Upper lobe of left lung (tissue), 6 donors: ENCODE measurements at regions not wholly inside any gene's neighbourhood (a gene's known extent, or its start where the extent isn't known, plus 50 kb on each side); places are given as distances from the start of the nearest gene placed in this dataset.

Experiments used
- ATAC-seq, 2 donors: fragments of 200-7000 bp; cut with Tn5 transposase; one replicate each; pipeline ENCODE4 v1.9.1; 2022; ENCODE audit warnings: mild to moderate bottlenecking in 2 of 2, moderate library complexity in 2 of 2; ENCODE audit not compliant: low FRiP score in 2 of 2
- DNase-seq, 2 donors: peaks; one replicate each; pipeline ENCODE4 v3.0.0-alpha.2; 2019 to 2020
- H3K27ac ChIP-seq, 4 donors: fragments of 200-600 bp; sonication (generic); one replicate each; pipeline ENCODE4 v1.5.1; 2016 to 2019
- H3K27me3 ChIP-seq, 4 donors: fragments of 200-600 bp; sonication (generic); one replicate each; pipeline ENCODE4 v1.5.1; 2017 to 2019
- H3K36me3 ChIP-seq, 4 donors: fragments of 200-600 bp; sonication (generic); one replicate each; pipeline ENCODE4 v1.5.1; 2016 to 2019
- H3K4me1 ChIP-seq, 4 donors: fragments of 200-600 bp; sonication (generic); one replicate each; pipeline ENCODE4 v1.5.1; 2018 to 2019
- H3K4me3 ChIP-seq, 4 donors: fragments of 200-600 bp; sonication (generic); one replicate each; pipeline ENCODE4 v1.5.1; 2017 to 2019; ENCODE audit warnings: mild to moderate bottlenecking in 2 of 4, moderate library complexity in 1 of 4
- H3K9me3 ChIP-seq, 4 donors: fragments of 200-600 bp; sonication (generic); one replicate each; pipeline ENCODE4 v1.5.1; 2018 to 2019
- CTCF ChIP-seq, 6 experiments: fragments of 450-650 bp in 4 of 6; fragments of 200-600 bp in 2 of 6; sonication (generic) in 2 of 6; IDR thresholded peaks; one replicate each; pipeline ENCODE4 v1.5.1; 2016 to 2019; ENCODE audit warnings: antibody characterized with exemption in 6 of 6
- EP300 ChIP-seq, 4 donors: sonication (generic); formaldehyde crosslinking; IDR thresholded peaks; one replicate each; pipeline ENCODE4 v1.5.1; 2017; ENCODE audit warnings: antibody characterized with exemption in 4 of 4, control low read depth in 2 of 4
- POLR2A ChIP-seq, 4 donors: fragments of 450-650 bp; IDR thresholded peaks; one replicate each; pipeline ENCODE4 v1.5.1; 2016 to 2017; ENCODE audit warnings: antibody characterized with exemption in 4 of 4, mild to moderate bottlenecking in 2 of 4
- POLR2AphosphoS5 ChIP-seq, 2 donors: sonication (generic); formaldehyde crosslinking; IDR thresholded peaks; one replicate each; pipeline ENCODE4 v1.5.1; 2017; ENCODE audit warnings: antibody characterized with exemption in 2 of 2
- WGBS, 2 donors: methylation state at CpG; one replicate each; pipeline ENCODE4 v1.1.5; 2017 to 2018; 5-methylcytosine and 5-hydroxymethylcytosine counted together
- donor health status: DM: no; HTN: no; CAD: no; lungs with moderate emphysema.
- donor health status: DM: no; HTN: yes; CAD: no; lungs with severe emphysema.

- H3K27ac ChIP-seq, result no peak overlapping the region
- TF ChIP-seq CTCF (IDR thresholded peaks at IDR 0.05), result no peak
- no peak for TF ChIP-seq EP300 (IDR thresholded peaks at IDR 0.05)
- no peak for TF ChIP-seq POLR2A (IDR thresholded peaks at IDR 0.05)
- TF ChIP-seq POLR2AphosphoS5 (IDR thresholded peaks at IDR 0.05), result no peak
- H3K27me3 ChIP-seq, result no peaks in the 10 kb centered on the region
- no peaks in the 10 kb centered on the region for H3K4me1 ChIP-seq
- DNase-seq (no peak), ATAC-seq (peak in 1 of 2 donors; percentile 66)
- H3K9me3 ChIP-seq, result peaks cover 0 to 8% (median 4%) of the 10 kb centered on the region in 4 donors
- no peaks in the 10 kb centered on the region for H3K36me3 ChIP-seq
- WGBS, 2 donors, result 60 to 67% methylated on average over 1 to 2 of the region's 2 CpGs
- H3K4me3 ChIP-seq, result no peak overlapping the region
Observed at GRCh38 chr1:34306568-34306967, 129.9 kb downstream of the C1orf94 start.

DNA sequence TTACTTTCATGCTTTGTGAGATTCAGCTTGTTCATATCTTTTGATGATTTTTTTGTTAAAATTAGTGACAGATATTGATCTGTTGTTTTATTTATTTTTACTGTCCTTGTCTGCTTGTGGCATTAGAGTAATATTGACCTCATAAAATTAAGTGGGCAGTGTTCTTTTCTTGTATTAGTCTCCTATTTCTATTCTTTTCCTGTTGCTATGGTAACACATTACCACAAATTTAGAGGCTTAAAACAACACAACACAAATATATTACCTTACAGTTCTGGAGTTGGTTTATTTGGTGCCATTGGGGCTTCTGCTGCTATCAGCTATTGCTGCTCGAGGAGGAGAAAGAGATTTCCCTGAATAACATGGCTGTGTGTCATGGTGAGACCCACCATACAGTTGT lies 135.7 kb downstream of the C1orf94 start:
- TF ChIP-seq EP300 (IDR thresholded peaks at IDR 0.05), result no peak
- no peak for TF ChIP-seq CTCF (IDR thresholded peaks at IDR 0.05)
- no peak for TF ChIP-seq POLR2AphosphoS5 (IDR thresholded peaks at IDR 0.05)
- TF ChIP-seq POLR2A (IDR thresholded peaks at IDR 0.05), result no peak
- no peak overlapping the region for H3K4me3 ChIP-seq
- 45 to 46% methylated on average over 1 of the region's 1 CpG for WGBS, 2 donors
- no peaks in the 10 kb centered on the region for H3K4me1 ChIP-seq
- H3K36me3 ChIP-seq, result no peaks in the 10 kb centered on the region
- H3K27ac ChIP-seq, result no peak overlapping the region
- DNase-seq (no peak), ATAC-seq (no peak)
- no peaks in the 10 kb centered on the region for H3K27me3 ChIP-seq
- peaks cover 0 to 10% (median 5%) of the 10 kb centered on the region in 4 donors for H3K9me3 ChIP-seq

- 63 to 76% methylated on average over 1 of the region's 1 CpG for WGBS, 2 donors
- Histone ChIP-seq H3K27me3 (no peaks in the 10 kb centered on the region), H3K27ac (no peak overlapping the region), H3K36me3 (no peaks in the 10 kb centered on the region), H3K4me1 (peaks cover 0 to 4% (median 0%) of the 10 kb centered on the region in 4 donors), H3K4me3 (no peak overlapping the region), H3K9me3 (peaks cover 0 to 10% (median 5%) of the 10 kb centered on the region in 4 donors)
- no peak for TF ChIP-seq CTCF (IDR thresholded peaks at IDR 0.05)
- TF ChIP-seq POLR2A (IDR thresholded peaks at IDR 0.05), result no peak
- no peak for TF ChIP-seq EP300 (IDR thresholded peaks at IDR 0.05)
- TF ChIP-seq POLR2AphosphoS5 (IDR thresholded peaks at IDR 0.05), result no peak
- ATAC-seq (no peak), DNase-seq (no peak)
Observed at GRCh38 chr1:34315974-34316373, 139.3 kb downstream of the C1orf94 start.

DNA sequence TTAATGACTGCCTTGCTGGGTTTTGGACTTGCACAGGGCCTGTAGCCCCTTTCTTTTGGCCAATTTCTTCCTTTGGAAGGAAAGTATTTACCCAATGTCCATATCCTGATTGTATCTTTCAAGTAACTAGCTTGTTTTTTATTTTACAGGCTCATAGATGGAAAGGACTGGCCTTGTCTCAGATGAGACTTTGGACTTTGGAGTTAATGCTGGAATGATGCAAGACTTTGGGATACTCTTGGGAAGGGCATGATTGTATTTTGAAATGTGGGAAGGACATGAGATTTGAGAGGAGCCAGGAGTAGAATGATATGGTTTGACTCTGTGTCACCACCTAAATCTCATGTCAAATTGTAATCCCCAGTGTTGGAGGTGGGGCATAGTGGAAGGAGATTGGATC lies 140.1 kb downstream of the C1orf94 start:
- no peak overlapping the region for H3K27ac ChIP-seq
- H3K4me3 ChIP-seq, result no peak overlapping the region
- peaks cover 0 to 10% (median 5%) of the 10 kb centered on the region in 4 donors for H3K9me3 ChIP-seq
- ATAC-seq (no peak), DNase-seq (no peak)
- peaks cover 0 to 4% (median 0%) of the 10 kb centered on the region in 4 donors for H3K4me1 ChIP-seq
- TF ChIP-seq CTCF (IDR thresholded peaks at IDR 0.05) (no peak), POLR2AphosphoS5 (IDR thresholded peaks at IDR 0.05) (no peak), EP300 (IDR thresholded peaks at IDR 0.05) (no peak), POLR2A (IDR thresholded peaks at IDR 0.05) (no peak)
- H3K36me3 ChIP-seq, result no peaks in the 10 kb centered on the region
- H3K27me3 ChIP-seq, result no peaks in the 10 kb centered on the region

DNA sequence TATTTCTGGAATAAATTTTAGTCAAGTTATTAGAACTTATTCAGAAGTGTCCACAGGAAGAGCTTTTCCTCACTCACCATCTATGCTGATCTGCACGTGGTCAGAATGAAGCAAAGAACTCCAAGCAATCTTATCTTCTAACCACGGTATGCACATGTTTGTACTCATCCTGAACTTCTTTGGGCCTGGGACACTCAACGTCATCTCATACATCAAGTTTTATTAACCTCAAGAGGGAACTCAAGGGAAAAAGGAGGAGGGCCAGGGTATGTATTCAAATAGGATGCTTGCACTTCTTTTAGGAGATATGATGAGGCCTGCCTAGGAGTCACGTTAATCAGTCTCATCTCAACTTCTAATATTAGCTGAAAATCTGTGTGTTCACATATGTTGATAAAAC lies 142.5 kb downstream of the C1orf94 start:
- H3K36me3 ChIP-seq, result no peaks in the 10 kb centered on the region
- no peak overlapping the region for H3K4me3 ChIP-seq
- no peak overlapping the region for H3K27ac ChIP-seq
- ATAC-seq (no peak), DNase-seq (no peak)
- TF ChIP-seq CTCF (IDR thresholded peaks at IDR 0.05) (no peak), EP300 (IDR thresholded peaks at IDR 0.05) (no peak), POLR2AphosphoS5 (IDR thresholded peaks at IDR 0.05) (no peak), POLR2A (IDR thresholded peaks at IDR 0.05) (no peak)
- 48 to 60% methylated on average over 4 of the region's 4 CpGs for WGBS, 2 donors
- no peaks in the 10 kb centered on the region for H3K27me3 ChIP-seq
- H3K9me3 ChIP-seq, result peaks cover 0 to 10% (median 5%) of the 10 kb centered on the region in 4 donors
- H3K4me1 ChIP-seq, result peaks cover 0 to 4% (median 0%) of the 10 kb centered on the region in 4 donors
